ENCODE measurements at regions not wholly inside any gene's neighbourhood (a gene's known extent, or its start where the extent isn't known, plus 50 kb on each side); places are given as distances from the start of the nearest gene placed in this dataset.

GRCh38 chr2:241982706-241983570 is 113.4 kb downstream of the RTP5 start:
- no peak for DNase-seq (ENCODE audit: low read depth in 2 of 2)

- DNase-seq (ENCODE audit: low read depth in 2 of 2), result no peak
Observed at GRCh38 chr2:241983571-241984270, 114.2 kb downstream of the RTP5 start.

- DNase-seq (ENCODE audit: low read depth in 2 of 2), result no peak
Observed at GRCh38 chr2:241984271-241984655, 114.7 kb downstream of the RTP5 start.

DNA sequence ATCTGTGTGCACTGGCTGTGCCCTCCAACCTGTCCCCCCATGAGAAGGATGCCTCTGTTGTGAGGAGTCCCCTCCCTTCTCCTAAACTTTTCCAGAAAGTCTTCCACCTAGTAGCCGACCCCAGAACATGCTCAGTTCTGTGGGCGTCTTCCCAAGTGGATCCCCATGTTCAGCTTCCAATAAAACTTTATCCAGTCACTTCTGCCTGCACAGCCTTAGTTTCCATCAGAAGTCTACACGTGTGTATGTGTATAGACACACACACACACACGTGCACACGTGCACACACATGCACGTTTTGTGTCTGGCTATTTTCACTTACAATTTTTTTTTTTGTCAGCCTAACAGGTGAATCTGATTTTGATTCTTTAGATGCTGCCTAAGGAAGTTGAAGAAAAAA is 115.1 kb downstream of the RTP5 start:
- DNase-seq (ENCODE audit: low read depth in 2 of 2), result no peak

DNA sequence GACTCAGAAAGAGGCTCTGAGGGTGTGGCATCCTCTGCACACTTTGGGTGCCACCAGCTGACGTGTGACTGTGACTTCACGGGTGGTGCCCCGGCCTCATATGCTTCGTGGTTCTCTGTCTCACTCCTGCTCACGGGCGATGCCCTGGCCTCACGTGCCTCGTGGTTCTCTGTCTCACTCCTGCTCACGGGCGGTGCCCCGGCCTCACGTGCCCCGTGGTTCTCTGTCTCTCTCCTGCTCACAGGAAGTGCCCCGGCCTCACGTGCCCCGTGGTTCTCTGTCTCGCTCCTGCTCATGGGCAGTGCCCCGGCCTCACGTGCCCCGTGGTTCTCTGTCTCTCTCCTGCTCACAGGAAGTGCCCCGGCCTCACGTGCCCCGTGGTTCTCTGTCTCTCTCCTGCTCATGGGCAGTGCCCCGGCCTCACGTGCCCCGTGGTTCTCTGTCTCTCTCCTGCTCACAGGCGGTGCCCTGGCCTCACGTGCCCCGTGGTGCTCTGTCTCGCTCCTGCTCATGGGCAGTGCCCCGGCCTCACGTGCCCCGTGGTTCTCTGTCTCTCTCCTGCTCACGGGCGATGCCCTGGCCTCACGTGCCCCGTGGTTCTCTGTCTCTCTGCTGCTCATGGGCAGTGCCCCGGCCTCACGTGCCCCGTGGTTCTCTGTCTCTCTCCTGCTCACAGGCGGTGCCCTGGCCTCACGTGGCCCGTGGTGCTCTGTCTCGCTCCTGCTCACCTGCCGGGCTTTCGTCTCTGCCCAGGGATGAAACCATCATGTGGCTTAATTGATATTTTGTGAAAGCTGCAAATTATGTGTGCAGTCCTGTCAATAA is 115.8 kb downstream of the RTP5 start:
- DNase-seq (ENCODE audit: low read depth in 2 of 2), result peak; percentile 7 to 21

GRCh38 chr2:241985986-241986329 is 116.4 kb downstream of the RTP5 start:
- DNase-seq (ENCODE audit: low read depth in 2 of 2), result no peak

DNA sequence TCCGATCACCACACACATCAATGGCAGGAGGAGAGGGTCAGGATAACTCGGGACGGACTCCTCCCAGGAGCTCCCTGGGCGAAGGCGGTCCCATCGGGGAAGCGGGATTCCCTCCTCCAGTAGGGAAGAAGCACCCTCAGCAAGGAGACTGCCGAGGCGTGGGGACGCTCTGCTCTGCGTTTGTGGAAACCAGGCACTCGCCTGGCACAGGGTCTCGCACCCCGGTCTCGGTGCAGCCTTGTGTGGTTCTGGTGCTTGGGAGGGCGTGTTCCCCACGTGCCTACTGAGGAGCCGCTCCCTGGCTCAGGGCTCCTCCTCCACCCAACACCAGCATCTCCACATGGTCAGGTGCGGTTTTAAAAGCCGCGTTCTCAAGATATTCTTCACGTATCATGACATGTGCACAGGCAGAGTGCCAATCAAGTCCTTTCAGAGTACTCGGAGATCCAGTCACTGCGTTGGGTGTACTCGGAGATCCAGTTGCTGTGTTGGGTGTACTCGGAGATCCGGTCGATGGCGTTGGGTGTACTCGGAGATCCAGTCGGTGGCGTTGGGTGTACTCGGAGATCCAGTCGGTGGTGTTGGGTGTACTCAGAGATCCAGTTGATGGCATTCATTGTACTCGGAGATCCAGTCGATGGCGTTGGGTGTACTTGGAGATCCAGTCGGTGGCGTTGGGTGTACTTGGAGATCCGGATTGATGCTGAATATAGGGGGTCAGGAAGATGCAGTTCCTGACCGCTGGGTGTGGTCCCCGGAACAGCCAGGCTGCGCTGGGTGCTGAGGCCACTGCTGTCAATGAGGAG is 117.5 kb downstream of the RTP5 start:
- DNase-seq (ENCODE audit: low read depth in 2 of 2), result no peak

GRCh38 chr2:241987726-241988125 is 118.2 kb downstream of the RTP5 start:
- DNase-seq (ENCODE audit: low read depth in 2 of 2), result no peak

DNA sequence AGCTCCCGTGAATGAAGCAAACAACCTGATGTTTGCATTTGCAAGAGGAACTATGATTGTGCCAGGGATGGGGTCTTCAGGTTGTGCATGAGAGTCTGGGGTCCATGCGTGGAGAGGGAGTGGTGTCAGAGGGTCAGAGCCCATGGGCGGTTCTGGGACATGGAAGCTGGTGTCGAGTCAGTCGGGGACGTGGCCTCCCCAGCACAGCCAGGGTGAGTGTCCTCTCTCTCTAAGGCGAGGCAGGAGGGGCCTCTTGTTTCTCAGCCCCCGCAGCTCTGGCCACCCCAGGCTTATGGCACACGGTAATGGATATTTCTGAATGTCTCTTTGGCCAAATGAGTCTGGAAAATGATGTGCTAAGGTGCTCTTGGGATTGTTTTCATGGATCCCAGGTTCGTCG is 118.6 kb downstream of the RTP5 start:
- DNase-seq (ENCODE audit: low read depth in 2 of 2), result no peak

DNA sequence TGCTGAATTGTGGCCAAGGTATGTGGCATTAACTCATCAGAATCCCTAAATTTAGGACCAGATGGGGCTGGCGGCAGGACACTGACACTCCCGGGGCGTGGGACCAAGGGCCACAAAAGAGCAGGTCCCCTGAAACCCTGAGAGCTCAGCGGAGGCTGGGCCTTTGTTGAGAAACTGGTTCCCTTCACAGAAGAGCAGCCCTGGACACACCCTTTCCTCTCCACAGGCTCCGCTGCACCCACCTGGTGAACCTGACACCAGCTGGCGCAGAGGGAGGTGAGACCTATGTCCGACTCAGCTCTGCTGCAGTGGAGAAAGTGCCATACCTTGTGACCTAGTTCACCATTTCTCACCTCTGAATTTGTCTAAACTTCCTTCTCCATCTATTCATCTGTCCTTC is 119.5 kb downstream of the RTP5 start:
- DNase-seq (ENCODE audit: low read depth in 2 of 2), result no peak

DNA sequence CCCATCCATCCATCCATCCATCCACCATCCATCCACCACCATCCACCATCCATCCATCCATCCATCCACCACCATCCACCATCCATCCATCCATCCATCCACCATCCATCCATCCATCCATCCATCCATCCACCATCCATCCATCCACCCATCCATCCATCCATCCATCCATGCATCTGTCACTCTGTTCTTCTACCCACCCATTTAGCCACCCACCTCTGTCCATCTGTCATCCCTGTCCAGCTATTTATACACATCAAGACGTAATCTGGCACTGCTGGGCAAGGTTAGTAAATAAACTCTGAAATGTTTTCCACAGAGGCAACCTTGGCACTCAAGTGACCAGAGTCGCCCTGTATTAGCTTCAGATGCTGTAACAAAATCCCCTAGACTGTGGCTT is 120.9 kb downstream of the RTP5 start:
- DNase-seq (ENCODE audit: low read depth in 2 of 2), result no peak

- DNase-seq (ENCODE audit: low read depth in 2 of 2), result no peak
Observed at GRCh38 chr2:241991299-241991698, 121.8 kb downstream of the RTP5 start.

DNA sequence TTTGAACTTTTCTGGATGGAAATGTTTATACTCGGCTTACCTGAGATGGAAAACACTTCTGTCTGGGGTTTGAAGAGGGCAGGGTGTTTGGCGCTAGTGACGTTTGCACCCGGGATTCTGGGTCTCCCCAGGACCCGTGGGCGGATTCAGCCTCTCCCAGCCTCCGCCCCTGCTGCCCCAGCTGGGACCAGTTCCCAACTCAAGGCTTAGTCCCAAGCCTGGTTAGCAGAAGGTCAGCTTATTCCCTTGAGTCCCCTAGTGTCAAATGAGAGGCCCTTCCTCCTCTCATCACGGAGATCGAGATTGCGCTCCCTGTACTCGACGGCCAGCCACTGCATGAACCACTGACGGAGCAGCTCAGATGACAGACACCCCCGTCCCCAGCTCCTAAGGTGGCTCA is 123.2 kb downstream of the RTP5 start:
- DNase-seq (ENCODE audit: low read depth in 2 of 2), result no peak

GRCh38 chr2:241993386-241994005 is 124.0 kb downstream of the RTP5 start:
- no peak for DNase-seq (ENCODE audit: low read depth in 2 of 2)

DNA sequence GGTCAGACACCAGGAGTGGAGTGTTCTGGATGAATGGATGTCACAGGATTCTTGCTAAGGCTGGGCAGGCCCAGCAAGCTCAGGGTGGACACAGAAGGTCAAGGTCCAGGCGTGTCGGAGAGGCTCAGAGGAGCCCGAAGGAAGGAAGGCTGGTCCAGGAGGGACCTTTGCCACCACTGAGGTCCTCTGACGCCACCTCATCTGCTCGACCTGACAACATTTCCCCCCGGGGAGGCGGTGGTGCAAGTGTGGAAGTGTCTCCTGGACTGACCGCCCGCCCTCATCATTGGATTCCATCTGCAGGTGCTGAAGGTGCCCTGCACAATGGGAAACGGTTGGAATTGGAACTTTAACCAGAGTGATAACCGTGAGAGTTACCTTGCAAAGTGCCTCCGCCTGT is 124.6 kb downstream of the RTP5 start:
- no peak for DNase-seq (ENCODE audit: low read depth in 2 of 2)

DNA sequence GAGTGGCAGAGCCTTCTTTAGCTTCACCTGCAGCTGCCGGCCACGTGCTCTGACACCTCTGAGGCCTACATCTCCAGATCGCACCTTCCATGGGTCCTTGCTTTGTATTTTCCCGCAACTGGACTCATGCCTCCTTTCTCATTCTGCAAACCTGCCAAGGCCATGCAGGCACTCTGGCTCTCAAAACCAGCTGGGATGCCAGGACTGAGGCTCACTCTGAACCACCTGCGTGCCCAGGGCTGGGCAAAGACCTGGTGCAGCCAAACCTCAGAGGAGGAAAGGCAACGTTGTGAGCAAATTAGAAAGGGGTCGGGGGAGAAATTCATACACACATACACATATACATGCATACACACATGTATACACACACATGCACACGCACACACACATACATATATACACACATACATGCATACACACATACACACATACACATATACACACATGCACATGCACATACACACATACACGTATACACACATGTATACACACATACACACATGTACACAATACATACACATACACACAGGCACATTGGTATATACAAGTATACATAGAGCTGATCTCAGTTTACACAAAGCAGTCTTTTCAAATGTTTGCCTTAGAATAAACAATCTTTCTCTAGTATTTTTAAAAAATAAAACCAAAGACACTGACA is 125.2 kb downstream of the RTP5 start:
- DNase-seq (ENCODE audit: low read depth in 2 of 2), result no peak

DNA sequence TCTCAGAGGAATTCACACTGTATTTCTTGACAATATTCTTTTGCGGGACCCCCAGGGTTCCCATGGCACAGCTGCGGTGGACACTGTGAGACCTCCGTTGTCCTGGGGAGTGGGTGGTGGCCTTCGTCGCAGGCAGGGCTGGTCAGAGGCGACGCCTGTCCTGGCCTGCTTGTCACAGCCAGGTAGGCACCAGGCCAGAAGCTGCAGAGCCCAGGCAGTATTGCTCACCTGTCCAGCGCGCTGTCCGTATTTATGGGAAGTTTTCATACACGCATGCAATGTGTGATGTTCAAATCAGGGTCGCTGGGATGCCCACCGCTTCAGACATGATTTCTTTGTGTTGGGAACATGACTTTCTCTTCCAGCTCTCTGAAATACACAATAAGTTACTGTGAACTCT is 126.6 kb downstream of the RTP5 start:
- no peak for DNase-seq (ENCODE audit: low read depth in 2 of 2)

DNA sequence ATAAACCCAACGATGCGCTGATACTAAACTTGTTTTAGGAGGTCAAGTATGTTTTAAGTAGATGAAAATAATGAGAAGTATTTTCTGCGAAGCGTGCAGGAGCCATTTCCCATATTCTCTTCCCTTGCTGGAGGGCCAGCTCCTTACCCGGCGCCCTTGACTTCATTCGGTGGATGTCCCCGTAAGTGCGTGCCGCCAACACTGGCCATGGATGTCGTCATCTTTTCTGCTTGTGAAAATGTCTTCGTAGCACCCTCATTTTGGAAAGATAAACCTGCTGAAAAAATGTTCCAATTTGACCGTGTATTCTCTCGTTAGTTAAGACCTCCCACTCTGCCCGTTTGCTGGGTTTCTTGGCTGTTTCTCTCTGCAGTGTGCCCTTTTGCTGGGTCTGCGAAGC is 127.5 kb downstream of the RTP5 start:
- DNase-seq (ENCODE audit: low read depth in 2 of 2), result no peak

GRCh38 chr2:241999184-241999583 is 129.7 kb downstream of the RTP5 start:
- DNase-seq (ENCODE audit: low read depth in 2 of 2), result no peak

GRCh38 chr2:242001853-242002252 is 132.3 kb downstream of the RTP5 start:
- no peak for DNase-seq (ENCODE audit: low read depth in 2 of 2)

- no peak for DNase-seq (ENCODE audit: low read depth in 2 of 2)
Observed at GRCh38 chr2:242002944-242003343, 133.4 kb downstream of the RTP5 start.
